Skeletal muscle cell (primary cell): ENCODE measurements at regions not wholly inside any gene's neighbourhood (a gene's known extent, or its start where the extent isn't known, plus 50 kb on each side); places are given as distances from the start of the nearest gene placed in this dataset.

Experiments used
- DNase-seq: peaks from one replicate; pipeline ENCODE4 v3.0.0-alpha.2; 2010; ENCODE audit warnings: low read depth
- H3K4me3 ChIP-seq: 2 replicates; pipeline ENCODE4 v1.5.1; 2011; ENCODE audit warnings: low read depth, mild to moderate bottlenecking, control low read depth, low read length, moderate library complexity

- no peak for DNase-seq
- no peak overlapping the region for H3K4me3 ChIP-seq
Measured at GRCh38 chr9:26459959-26460358, 432.6 kb downstream of the CAAP1 start.

DNA sequence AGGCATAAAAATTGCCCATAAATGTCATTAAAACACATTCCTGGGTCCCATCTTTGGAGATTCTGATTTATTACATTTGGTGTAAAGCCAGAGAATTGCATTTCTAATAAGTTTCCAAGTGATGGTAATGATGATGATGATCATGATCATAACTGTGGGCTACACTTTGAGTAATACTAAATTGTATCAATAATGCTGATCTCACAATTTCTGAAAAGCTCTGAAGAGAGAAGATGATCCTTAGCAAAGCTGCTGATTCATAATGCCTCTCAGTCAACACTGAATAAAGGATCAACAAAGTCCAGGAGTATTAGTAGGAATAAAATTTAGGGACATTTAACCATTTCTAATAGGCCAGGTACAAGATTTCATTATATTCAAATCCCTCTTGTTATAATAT is 434.5 kb downstream of the CAAP1 start:
- no peak for DNase-seq
- H3K4me3 ChIP-seq = no peak overlapping the region

- no peak for DNase-seq
Measured at GRCh38 chr9:26457151-26457550, 435.5 kb downstream of the CAAP1 start.

GRCh38 chr9:26439061-26439624 is 453.5 kb downstream of the CAAP1 start:
- DNase-seq = no peak
- no peak overlapping the region for H3K4me3 ChIP-seq

More at GRCh38 chr9:26457151-26457550, 435.5 kb downstream of the CAAP1 start:
- H3K4me3 ChIP-seq = no peak overlapping the region

- no peak overlapping the region for H3K4me3 ChIP-seq
- DNase-seq = no peak
Measured at GRCh38 chr9:26437056-26437711, 455.4 kb downstream of the CAAP1 start.

DNA sequence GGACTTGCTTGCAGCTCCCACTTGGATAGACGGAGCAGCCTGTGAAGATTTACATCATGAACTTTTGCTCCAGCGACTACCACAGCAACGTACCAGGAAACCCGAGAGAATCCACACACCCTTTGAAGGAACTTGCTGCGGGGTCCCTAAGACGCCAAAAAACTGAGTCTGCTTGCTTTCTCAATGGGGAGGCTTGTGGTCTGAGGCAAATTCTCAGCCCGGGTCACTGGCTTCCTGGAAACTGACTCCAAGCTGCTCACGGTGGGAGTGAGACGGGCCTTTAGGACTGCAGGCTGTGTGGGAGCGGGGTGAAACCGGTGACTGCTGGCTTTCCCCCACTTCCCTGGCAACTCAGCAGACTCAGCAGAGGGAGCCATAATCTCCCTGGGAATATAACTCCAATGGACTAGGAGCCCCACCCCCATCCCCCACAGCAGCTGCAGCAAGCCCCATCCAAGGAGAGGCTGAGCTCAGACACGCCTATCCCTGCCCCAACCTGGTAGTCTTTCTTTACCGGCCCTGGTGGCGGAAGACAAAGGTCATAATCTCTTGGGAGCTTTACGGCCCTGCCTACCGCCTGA is 466.0 kb downstream of the CAAP1 start:
- DNase-seq = no peak

DNA sequence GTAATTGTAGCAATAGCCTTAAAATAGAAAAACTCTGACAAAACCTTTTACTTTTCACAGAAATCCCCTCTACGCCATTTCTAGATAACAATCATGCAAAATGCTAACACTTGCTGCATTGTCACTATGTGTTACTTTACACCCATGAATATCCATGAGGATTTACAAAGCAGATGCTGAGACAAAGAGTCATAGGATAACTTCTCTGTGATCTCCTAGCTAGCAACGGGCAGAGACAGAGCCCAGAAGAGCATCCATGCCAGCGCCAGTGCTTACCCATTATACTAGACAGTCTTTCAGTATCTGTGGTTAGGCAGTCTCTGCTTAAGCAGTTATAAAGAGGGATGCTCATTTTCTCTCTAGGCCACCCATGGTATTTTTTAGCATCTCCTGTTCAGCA is 474.1 kb downstream of the CAAP1 start:
- no peak for DNase-seq
- H3K4me3 ChIP-seq = no peak overlapping the region

More for the DNA sequence above, 466.0 kb downstream of the CAAP1 start:
- H3K4me3 ChIP-seq = no peak overlapping the region

DNA sequence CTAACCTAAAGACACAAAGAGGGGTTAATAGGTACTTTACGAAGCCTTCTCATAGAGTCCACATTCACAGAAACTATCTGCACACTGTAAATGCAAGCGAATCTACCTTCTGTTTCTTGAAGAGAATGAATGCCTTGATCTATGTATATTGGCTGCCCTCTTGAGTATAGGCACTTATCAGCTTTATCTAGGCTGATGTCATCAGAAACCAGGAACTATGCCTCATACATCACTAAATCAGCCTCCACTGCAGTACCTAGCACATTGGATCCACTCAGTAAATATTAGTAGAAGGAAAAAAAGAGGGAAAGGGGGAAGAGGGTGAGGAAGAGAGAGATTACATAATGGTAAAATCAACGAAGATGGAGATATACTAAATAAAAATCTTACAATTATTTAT is 477.1 kb downstream of the CAAP1 start:
- DNase-seq = no peak
- H3K4me3 ChIP-seq = no peak overlapping the region

- H3K4me3 ChIP-seq = no peak overlapping the region
- no peak for DNase-seq
Measured at GRCh38 chr9:26413611-26414010, 479.0 kb downstream of the CAAP1 start.

- DNase-seq = no peak
- H3K4me3 ChIP-seq = no peak overlapping the region
Measured at GRCh38 chr9:26412446-26412845, 480.2 kb downstream of the CAAP1 start.

DNA sequence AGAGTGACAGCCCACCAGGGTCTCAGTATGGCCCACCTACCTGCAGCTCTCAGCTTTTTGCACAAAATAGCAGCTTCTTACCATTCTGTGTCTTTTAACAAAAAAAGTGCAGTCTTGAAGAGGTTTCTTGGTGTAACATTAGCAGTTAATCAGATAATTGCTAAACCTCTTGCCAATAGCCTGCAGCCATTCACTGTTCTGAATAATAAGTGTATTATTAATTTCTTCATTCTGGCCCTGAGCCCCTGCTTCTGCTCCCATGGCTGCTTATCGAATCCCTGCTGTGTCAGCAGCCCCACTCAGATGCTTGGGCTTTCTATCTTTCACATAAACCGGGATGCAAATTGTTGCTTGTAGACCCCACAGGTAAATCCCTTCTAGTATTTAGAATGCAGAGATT is 485.9 kb downstream of the CAAP1 start:
- H3K4me3 ChIP-seq = no peak overlapping the region
- no peak for DNase-seq

GRCh38 chr9:26399556-26399955 is 493.0 kb downstream of the CAAP1 start:
- H3K4me3 ChIP-seq = no peak overlapping the region
- no peak for DNase-seq

- H3K4me3 ChIP-seq = no peak overlapping the region
- no peak for DNase-seq
Measured at GRCh38 chr9:26394025-26394424, 498.6 kb downstream of the CAAP1 start.

- no peak for DNase-seq
- H3K4me3 ChIP-seq = no peak overlapping the region
Measured at GRCh38 chr9:26392639-26393038, 500.0 kb downstream of the CAAP1 start.

GRCh38 chr9:26391036-26391435 is 501.6 kb downstream of the CAAP1 start:
- no peak for DNase-seq
- H3K4me3 ChIP-seq = no peak overlapping the region

GRCh38 chr9:26375448-26375847 is 517.2 kb downstream of the CAAP1 start:
- no peak overlapping the region for H3K4me3 ChIP-seq
- peak; percentile 24 for DNase-seq

GRCh38 chr9:26373616-26374015 is 519.0 kb downstream of the CAAP1 start:
- no peak for DNase-seq
- H3K4me3 ChIP-seq = no peak overlapping the region

DNA sequence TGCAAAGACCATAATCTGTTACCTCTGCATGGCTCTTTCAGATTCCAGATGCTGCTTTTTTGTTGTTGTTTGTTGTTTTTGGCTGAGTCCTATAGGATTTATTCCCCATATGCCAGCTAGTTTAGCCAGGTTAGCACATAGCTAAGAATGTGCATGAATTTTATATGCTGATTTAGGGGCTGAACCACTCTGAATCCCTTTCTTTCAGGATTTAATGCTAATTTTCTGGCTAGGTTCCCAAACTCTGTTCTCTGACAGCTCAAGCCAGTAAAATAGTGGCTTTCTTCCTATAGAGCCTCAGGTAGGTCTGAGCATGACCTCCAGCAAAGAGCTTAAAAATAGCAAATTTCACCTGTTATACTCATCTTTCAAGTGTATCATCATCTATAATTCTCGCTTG is 521.4 kb downstream of the CAAP1 start:
- no peak overlapping the region for H3K4me3 ChIP-seq
- no peak for DNase-seq

DNA sequence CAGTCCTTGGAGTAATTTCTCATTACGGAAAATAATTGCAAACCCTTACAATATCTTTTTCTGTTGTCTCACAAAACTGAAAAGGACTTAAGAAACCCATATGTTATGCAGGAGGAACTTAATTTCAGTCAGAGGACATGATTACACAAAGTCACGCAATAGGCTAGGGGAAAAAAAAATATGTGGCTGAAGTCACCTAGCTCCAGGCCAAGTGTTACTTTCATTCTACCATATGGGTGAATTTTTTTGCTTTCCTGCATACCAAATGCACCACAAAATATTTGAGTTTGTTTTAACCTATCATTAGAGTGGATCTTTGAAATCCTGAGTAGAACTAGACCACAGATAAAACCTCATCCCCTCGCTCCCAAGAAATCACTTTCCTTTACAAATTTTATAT is 523.5 kb downstream of the CAAP1 start:
- H3K4me3 ChIP-seq = no peak overlapping the region
- no peak for DNase-seq

- no peak overlapping the region for H3K4me3 ChIP-seq
- DNase-seq = no peak
Measured at GRCh38 chr9:26368241-26368640, 524.4 kb downstream of the CAAP1 start.

GRCh38 chr9:26361010-26361409 is 531.6 kb downstream of the CAAP1 start:
- no peak for DNase-seq
- H3K4me3 ChIP-seq = no peak overlapping the region
